GM12875 (cell line): ENCODE measurements at regions not wholly inside any gene's neighbourhood (a gene's known extent, or its start where the extent isn't known, plus 50 kb on each side); places are given as distances from the start of the nearest gene placed in this dataset.

Source experiments
- H3K4me3 ChIP-seq: one replicate; pipeline ENCODE4 v1.5.1; 2011; ENCODE audit warnings: low read depth, low read length, control low read depth
- TF ChIP-seq, protein P1 (sequence below): IDR thresholded peaks from 2 replicates; pipeline ENCODE4 v1.5.1; 2011; ENCODE audit warnings: low read depth, mild to moderate bottlenecking, control low read depth, inconsistent platforms, low read length, moderate library complexity, borderline replicate concordance; ENCODE audit not compliant: insufficient read depth

DNA sequence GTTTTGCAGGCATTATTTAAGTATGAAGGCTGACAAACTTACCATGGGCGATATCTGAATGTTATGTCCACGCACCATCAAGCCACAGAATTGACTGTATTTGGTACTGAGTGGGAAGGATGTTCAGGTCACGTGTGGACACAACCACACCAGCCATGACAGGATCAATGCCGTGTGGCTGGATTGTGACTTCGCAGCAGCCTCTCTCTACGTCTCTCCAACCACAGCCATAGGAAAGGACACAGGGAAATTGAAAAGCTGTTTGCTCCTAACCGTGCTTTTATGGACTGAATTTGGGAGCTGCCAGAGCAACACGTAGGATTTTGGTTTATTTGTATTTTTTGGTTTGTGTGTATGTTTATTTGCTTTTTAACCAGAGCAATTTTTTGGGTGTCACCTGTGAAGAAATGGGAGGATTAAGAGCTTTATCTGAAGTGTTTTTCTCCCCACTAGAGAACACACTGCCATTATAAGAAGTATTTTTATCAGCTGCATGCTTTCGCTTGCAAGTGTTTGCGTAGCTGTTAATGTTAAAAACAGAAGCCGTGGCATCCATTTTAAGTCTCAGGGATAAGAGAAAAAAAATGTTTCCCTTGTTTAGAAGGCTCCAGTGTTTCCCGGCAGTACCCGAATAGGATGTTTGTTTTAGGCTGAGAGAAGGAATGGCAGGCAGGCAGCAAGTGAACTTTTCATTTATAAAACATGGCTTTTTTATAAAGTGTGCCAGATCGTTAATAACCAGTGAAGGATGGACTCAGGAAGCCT lies 401.1 kb upstream of the NFE2L3 start:
- H3K4me3 ChIP-seq, result no peak overlapping the region
- TF ChIP-seq, protein P1, sequence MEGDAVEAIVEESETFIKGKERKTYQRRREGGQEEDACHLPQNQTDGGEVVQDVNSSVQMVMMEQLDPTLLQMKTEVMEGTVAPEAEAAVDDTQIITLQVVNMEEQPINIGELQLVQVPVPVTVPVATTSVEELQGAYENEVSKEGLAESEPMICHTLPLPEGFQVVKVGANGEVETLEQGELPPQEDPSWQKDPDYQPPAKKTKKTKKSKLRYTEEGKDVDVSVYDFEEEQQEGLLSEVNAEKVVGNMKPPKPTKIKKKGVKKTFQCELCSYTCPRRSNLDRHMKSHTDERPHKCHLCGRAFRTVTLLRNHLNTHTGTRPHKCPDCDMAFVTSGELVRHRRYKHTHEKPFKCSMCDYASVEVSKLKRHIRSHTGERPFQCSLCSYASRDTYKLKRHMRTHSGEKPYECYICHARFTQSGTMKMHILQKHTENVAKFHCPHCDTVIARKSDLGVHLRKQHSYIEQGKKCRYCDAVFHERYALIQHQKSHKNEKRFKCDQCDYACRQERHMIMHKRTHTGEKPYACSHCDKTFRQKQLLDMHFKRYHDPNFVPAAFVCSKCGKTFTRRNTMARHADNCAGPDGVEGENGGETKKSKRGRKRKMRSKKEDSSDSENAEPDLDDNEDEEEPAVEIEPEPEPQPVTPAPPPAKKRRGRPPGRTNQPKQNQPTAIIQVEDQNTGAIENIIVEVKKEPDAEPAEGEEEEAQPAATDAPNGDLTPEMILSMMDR, result no peak

DNA sequence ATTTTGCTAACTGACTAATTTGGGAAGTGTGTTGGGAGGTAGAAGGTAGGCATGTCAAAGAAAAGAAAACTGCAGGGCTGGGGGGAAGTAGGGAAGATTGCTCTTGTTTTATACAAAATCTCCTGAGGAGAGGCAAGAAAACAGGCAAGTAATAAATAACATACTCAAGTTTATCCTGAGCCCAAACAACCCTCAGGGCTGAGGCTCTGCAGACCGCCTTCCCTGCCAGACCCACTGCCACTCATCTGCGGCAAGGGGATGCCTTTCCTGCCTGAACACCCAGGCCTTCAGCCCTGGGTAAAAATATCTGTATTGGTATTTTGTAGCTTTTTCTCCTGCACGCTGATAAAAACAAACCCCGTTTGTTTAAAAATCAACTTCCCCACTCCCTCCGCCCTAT lies 399.8 kb upstream of the NFE2L3 start:
- TF ChIP-seq, protein P1, result no peak
- H3K4me3 ChIP-seq, result no peak overlapping the region

DNA sequence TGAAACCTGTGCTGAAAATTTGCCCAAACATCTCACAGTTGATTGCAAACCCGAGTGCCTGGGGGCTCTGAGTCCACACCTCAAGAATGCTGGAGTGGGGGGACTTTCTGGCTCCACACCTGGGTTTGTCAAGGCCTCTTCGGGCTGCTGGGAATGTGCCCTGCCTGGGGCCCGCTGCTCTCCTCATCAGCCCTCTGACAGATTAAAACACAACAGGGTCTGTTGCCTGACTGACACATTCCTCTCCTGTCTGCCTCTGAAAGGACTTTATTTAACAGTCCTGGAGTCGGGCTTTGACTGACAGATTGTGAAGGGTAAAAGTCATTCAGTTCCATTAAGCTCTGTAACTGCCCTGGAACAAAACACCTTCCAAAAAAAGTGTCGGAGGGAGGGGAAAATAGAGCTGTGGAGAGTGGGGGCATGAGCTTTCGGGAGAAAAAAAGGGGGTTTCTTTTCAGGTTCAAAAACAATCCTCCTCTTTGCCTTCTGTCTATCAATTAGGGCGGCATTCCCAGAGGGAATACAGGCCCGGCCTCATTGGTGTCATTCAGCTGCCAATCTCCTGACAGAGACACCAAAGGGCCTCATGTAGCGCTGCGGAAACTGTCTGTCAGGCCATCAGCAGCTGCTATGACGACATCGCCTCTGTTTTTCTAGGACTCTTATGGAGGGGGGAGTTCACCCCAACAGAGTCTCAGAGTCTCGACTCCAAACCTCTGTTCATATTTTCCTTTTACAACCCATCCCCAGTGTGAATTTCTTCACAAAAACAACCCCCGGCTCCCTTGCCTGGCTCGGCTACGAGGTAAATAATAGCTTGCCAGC lies 398.8 kb upstream of the NFE2L3 start:
- no peak overlapping the region for H3K4me3 ChIP-seq

DNA sequence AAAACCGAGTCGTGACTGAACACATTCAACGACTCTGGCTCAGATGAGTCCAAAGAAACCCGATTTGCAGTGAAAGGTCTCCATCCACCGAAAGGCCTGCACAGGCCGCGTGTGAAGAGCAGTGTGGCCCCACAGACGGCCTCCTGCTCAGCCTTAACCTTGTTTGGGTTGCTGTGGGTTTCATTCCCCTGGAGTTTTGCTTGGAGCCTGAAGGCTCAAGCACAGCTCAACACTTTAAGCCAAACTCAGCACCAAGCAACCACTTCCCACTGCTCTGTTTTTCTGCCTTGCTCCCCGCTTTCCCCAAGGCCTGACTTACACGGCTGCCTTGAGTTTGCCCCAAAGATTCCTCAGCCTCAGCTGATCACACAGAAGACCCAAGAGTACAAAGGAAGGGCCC lies 398.2 kb upstream of the NFE2L3 start:
- no peak overlapping the region for H3K4me3 ChIP-seq
- TF ChIP-seq, protein P1, result no peak

More for the DNA sequence above, 398.8 kb upstream of the NFE2L3 start:
- TF ChIP-seq, protein P1, result no peak

DNA sequence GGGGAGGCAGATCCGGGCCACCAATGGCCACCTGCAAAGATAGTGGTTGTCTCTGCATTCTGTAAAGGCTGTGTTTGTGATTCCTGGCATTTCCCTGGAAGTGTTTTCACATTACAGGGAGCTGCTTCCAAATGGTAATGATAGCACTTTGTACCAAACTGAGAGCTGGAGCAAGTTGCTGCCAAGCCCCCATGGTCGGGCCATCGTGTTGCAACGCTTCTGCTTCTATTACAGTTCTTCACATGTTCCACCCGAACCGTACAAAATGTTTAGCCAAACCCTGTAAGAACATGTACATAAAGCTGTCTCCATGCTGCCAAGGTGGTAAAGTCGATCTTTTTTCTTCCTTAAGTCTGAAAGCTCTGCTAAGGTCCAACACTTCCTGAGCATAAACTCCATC lies 397.7 kb upstream of the NFE2L3 start:
- TF ChIP-seq, protein P1, result no peak
- no peak overlapping the region for H3K4me3 ChIP-seq

DNA sequence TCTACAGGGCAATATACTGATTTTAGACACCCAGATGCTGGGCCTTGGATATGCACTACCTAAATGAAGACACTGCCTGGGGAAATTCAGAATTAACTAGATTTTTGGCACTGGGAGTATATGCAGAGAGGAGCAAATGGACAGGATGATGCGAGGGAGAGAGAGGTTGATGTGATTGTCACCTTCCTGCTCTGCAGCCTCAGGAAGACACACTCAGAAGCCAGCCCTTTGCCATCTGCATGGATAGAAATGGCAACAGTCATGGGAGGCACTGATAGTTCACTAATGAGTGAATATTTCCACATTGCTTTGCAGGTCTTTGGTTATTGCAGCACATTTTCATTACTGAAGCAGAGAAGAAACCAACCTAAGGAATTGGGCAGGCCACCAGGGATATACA lies 397.2 kb upstream of the NFE2L3 start:
- TF ChIP-seq, protein P1, result no peak
- H3K4me3 ChIP-seq, result no peak overlapping the region
